Uterus (tissue), 2 donors: ENCODE measurements at regions not wholly inside any gene's neighbourhood (a gene's known extent, or its start where the extent isn't known, plus 50 kb on each side); places are given as distances from the start of the nearest gene placed in this dataset.

Experiments used
- POLR2A ChIP-seq, 2 donors: fragments of 450-650 bp; IDR thresholded peaks; one replicate each; pipeline ENCODE4 v1.6.1; 2016; ENCODE audit warnings: antibody characterized with exemption in 2 of 2, mild to moderate bottlenecking in 1 of 2, moderate library complexity in 1 of 2
- TF ChIP-seq, protein P1 (sequence below), 4 experiments: fragments of 200-600 bp in 2 of 4; fragments of 450-650 bp in 2 of 4; sonication (generic) in 2 of 4; IDR thresholded peaks; one replicate each; pipeline ENCODE4 v1.5.1; 2016 to 2019; ENCODE audit warnings: antibody characterized with exemption in 4 of 4, mild to moderate bottlenecking in 2 of 4, moderate library complexity in 1 of 4

DNA sequence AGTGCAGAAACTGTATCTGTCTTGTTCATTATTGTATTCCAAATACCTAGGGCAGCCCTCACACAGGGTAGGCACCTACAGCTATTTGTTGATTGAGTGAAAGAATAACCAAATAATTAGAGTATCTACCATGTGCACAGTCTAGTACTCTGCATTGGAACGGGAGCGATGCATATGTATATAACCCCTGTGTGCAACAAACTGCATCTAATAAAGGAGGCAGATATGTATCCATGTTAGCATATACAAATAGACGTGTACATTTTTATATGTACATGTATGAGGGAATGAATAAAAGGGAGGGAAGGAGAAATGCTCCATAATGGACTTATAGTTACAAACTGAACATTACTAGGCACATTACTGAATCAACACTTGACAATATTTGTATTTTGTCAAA is 191.3 kb upstream of the PTPRZ1 start:
- no peak for TF ChIP-seq POLR2A (IDR thresholded peaks at IDR 0.05)
- TF ChIP-seq, protein P1, sequence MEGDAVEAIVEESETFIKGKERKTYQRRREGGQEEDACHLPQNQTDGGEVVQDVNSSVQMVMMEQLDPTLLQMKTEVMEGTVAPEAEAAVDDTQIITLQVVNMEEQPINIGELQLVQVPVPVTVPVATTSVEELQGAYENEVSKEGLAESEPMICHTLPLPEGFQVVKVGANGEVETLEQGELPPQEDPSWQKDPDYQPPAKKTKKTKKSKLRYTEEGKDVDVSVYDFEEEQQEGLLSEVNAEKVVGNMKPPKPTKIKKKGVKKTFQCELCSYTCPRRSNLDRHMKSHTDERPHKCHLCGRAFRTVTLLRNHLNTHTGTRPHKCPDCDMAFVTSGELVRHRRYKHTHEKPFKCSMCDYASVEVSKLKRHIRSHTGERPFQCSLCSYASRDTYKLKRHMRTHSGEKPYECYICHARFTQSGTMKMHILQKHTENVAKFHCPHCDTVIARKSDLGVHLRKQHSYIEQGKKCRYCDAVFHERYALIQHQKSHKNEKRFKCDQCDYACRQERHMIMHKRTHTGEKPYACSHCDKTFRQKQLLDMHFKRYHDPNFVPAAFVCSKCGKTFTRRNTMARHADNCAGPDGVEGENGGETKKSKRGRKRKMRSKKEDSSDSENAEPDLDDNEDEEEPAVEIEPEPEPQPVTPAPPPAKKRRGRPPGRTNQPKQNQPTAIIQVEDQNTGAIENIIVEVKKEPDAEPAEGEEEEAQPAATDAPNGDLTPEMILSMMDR (IDR thresholded peaks at IDR 0.05), result no peak
